Fibroblast of lung (primary cell): ENCODE measurements at regions not wholly inside any gene's neighbourhood (a gene's known extent, or its start where the extent isn't known, plus 50 kb on each side); places are given as distances from the start of the nearest gene placed in this dataset.

Experiments used
- EZH2 ChIP-seq: IDR thresholded peaks from 2 replicates; pipeline ENCODE4 v1.5.1; 2012; ENCODE audit warnings: low read length, control low read depth, mild to moderate bottlenecking; ENCODE audit errors: missing control alignments
- TF ChIP-seq, protein P1 (sequence below), 2 donors: IDR thresholded peaks in 1 of 2; conservative IDR thresholded peaks in 1 of 2; 1 replicate in 1 of 2; 2 replicates in 1 of 2; pipeline ENCODE4 v1.5.1; 2011 to 2012; ENCODE audit warnings: low read length in 2 of 2, control low read depth in 1 of 2, inconsistent platforms in 1 of 2, low read depth in 1 of 2, mild to moderate bottlenecking in 1 of 2

DNA sequence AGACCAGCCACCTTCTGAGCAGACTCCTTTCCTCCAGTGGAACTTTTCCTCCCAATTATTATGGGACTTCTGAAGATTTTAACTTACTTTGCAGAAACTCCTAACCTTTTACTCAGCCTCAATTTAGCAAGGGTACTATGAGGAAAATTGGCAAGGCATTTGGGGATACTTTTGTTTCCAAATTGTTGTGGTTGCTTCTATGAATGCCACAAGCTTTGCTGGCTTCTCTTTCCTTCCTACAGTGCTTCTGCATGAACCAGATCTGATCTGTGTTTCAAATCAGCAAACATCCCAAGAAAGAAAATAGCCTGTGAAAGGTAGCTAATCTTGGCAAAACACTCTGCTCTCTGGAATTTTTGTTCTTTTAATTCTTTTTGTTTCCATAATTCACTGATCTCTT is 57.3 kb upstream of the TAF11L2 start:
- no peak for TF ChIP-seq EZH2
- TF ChIP-seq, protein P1, sequence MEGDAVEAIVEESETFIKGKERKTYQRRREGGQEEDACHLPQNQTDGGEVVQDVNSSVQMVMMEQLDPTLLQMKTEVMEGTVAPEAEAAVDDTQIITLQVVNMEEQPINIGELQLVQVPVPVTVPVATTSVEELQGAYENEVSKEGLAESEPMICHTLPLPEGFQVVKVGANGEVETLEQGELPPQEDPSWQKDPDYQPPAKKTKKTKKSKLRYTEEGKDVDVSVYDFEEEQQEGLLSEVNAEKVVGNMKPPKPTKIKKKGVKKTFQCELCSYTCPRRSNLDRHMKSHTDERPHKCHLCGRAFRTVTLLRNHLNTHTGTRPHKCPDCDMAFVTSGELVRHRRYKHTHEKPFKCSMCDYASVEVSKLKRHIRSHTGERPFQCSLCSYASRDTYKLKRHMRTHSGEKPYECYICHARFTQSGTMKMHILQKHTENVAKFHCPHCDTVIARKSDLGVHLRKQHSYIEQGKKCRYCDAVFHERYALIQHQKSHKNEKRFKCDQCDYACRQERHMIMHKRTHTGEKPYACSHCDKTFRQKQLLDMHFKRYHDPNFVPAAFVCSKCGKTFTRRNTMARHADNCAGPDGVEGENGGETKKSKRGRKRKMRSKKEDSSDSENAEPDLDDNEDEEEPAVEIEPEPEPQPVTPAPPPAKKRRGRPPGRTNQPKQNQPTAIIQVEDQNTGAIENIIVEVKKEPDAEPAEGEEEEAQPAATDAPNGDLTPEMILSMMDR (conservative IDR thresholded peaks at IDR 0.05 in 1 of 2, IDR thresholded peaks at IDR 0.05 in 1 of 2; ENCODE audit: low read depth in 1 of 2, low read length in 2 of 2) = no peak
